ENCODE measurements at regions not wholly inside any gene's neighbourhood (a gene's known extent, or its start where the extent isn't known, plus 50 kb on each side); places are given as distances from the start of the nearest gene placed in this dataset.

- no peak for TF ChIP-seq CTCF (IDR thresholded peaks at IDR 0.05; ENCODE audit: low read depth, low read length)
- no peak overlapping the region for H3K4me3 ChIP-seq (replicated peaks in 1 of 2; ENCODE audit: low read depth in 2 of 2, low read length in 2 of 2)
- no peak for DNase-seq (ENCODE audit: low read depth in 2 of 2)
Measured at GRCh38 chr18:31245820-31246219, 72.1 kb upstream of the DSG1 start.

- DNase-seq (ENCODE audit: low read depth in 2 of 2): no peak
- H3K4me3 ChIP-seq (replicated peaks in 1 of 2; ENCODE audit: low read depth in 2 of 2, low read length in 2 of 2): no peak overlapping the region
- no peak for TF ChIP-seq CTCF (IDR thresholded peaks at IDR 0.05; ENCODE audit: low read depth, low read length)
Measured at GRCh38 chr18:31246460-31246859, 71.5 kb upstream of the DSG1 start.

- TF ChIP-seq CTCF (IDR thresholded peaks at IDR 0.05; ENCODE audit: low read depth, low read length): no peak
- peak in 1 of 2 donors; percentile 21 for DNase-seq (ENCODE audit: low read depth in 2 of 2)
- H3K4me3 ChIP-seq (replicated peaks in 1 of 2; ENCODE audit: low read depth in 2 of 2, low read length in 2 of 2): no peak overlapping the region
Measured at GRCh38 chr18:31247574-31248199, 70.3 kb upstream of the DSG1 start.

GRCh38 chr18:31248783-31249521 lies 69.0 kb upstream of the DSG1 start:
- TF ChIP-seq CTCF (IDR thresholded peaks at IDR 0.05; ENCODE audit: low read depth, low read length): no peak
- DNase-seq (ENCODE audit: low read depth in 2 of 2): peak in 1 of 2 donors; percentile 1
- H3K4me3 ChIP-seq (replicated peaks in 1 of 2; ENCODE audit: low read depth in 2 of 2, low read length in 2 of 2): no peak overlapping the region

- no peak for TF ChIP-seq CTCF (IDR thresholded peaks at IDR 0.05; ENCODE audit: low read depth, low read length)
- DNase-seq (ENCODE audit: low read depth in 2 of 2): no peak
- H3K4me3 ChIP-seq (replicated peaks in 1 of 2; ENCODE audit: low read depth in 2 of 2, low read length in 2 of 2): no peak overlapping the region
Measured at GRCh38 chr18:31250902-31251301, 67.1 kb upstream of the DSG1 start.

- no peak for TF ChIP-seq CTCF (IDR thresholded peaks at IDR 0.05; ENCODE audit: low read depth, low read length)
- no peak overlapping the region for H3K4me3 ChIP-seq (replicated peaks in 1 of 2; ENCODE audit: low read depth in 2 of 2, low read length in 2 of 2)
- no peak for DNase-seq (ENCODE audit: low read depth in 2 of 2)
Measured at GRCh38 chr18:31252522-31252921, 65.4 kb upstream of the DSG1 start.
